ENCODE measurements at regions not wholly inside any gene's neighbourhood (a gene's known extent, or its start where the extent isn't known, plus 50 kb on each side); places are given as distances from the start of the nearest gene placed in this dataset.

- no peak for TF ChIP-seq CHD1 (IDR thresholded peaks at IDR 0.05; ENCODE audit: low read depth, low read length)
- no peak for TF ChIP-seq RAD21 (IDR thresholded peaks at IDR 0.05; ENCODE audit: low read length)
- TF ChIP-seq, protein P1, sequence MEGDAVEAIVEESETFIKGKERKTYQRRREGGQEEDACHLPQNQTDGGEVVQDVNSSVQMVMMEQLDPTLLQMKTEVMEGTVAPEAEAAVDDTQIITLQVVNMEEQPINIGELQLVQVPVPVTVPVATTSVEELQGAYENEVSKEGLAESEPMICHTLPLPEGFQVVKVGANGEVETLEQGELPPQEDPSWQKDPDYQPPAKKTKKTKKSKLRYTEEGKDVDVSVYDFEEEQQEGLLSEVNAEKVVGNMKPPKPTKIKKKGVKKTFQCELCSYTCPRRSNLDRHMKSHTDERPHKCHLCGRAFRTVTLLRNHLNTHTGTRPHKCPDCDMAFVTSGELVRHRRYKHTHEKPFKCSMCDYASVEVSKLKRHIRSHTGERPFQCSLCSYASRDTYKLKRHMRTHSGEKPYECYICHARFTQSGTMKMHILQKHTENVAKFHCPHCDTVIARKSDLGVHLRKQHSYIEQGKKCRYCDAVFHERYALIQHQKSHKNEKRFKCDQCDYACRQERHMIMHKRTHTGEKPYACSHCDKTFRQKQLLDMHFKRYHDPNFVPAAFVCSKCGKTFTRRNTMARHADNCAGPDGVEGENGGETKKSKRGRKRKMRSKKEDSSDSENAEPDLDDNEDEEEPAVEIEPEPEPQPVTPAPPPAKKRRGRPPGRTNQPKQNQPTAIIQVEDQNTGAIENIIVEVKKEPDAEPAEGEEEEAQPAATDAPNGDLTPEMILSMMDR (conservative IDR thresholded peaks at IDR 0.05; ENCODE audit: low read depth, low read length), result no peak
- no peak for TF ChIP-seq RCOR1 (IDR thresholded peaks at IDR 0.05; ENCODE audit: insufficient replicate concordance, low read length)
- no peak for TF ChIP-seq MXI1 (IDR thresholded peaks at IDR 0.05; ENCODE audit: borderline replicate concordance, low read depth, low read length)
- no peak for TF ChIP-seq BHLHE40 (IDR thresholded peaks at IDR 0.05; ENCODE audit: low read depth, low read length)
- no peak for TF ChIP-seq MAFK (IDR thresholded peaks at IDR 0.05; ENCODE audit: low read depth, low read length)
- no peak for TF ChIP-seq POLR2A (IDR thresholded peaks at IDR 0.05; ENCODE audit: low read depth, low read length)
- no peak for TF ChIP-seq FOS (IDR thresholded peaks at IDR 0.05; ENCODE audit: low read depth, low read length)
- TF ChIP-seq USF2 (IDR thresholded peaks at IDR 0.05; ENCODE audit: low read depth, low read length), result no peak
- TF ChIP-seq CEBPB (IDR thresholded peaks at IDR 0.05; ENCODE audit: low read depth, low read length), result no peak
- TF ChIP-seq MAZ (IDR thresholded peaks at IDR 0.05; ENCODE audit: borderline replicate concordance, low read depth, low read length), result no peak
- no peak for TF ChIP-seq SMC3 (IDR thresholded peaks at IDR 0.05; ENCODE audit: low read depth, low read length)
Measured at GRCh38 chr5:173408946-173409345, 80.7 kb upstream of the STC2 start.
